Jurkat, Clone E6-1 (cell line): ENCODE measurements at regions not wholly inside any gene's neighbourhood (a gene's known extent, or its start where the extent isn't known, plus 50 kb on each side); places are given as distances from the start of the nearest gene placed in this dataset.
"Not testable (repeated sequence)": the region's sequence is repeated elsewhere in the genome, so short reads cannot be mapped to it uniquely, and the experiment has no call there.

Source experiments
- DNase-seq: peaks from one replicate; pipeline ENCODE4 v3.0.0-alpha.2; 2011; ENCODE audit warnings: low read depth, low spot score
- H3K4me3 ChIP-seq: 2 replicates; pipeline ENCODE4 v1.5.1; 2011; ENCODE audit warnings: mild to moderate bottlenecking, low read length, control low read depth, moderate library complexity

GRCh38 chr9:88875400-88876120 lies 115.7 kb upstream of the S1PR3 start:
- DNase-seq = no peak
- H3K4me3 ChIP-seq = no peak overlapping the region

GRCh38 chr9:88880199-88880598 lies 111.1 kb upstream of the S1PR3 start:
- DNase-seq = no peak
- H3K4me3 ChIP-seq = no peak overlapping the region

GRCh38 chr9:88884291-88884690 lies 107.0 kb upstream of the S1PR3 start:
- H3K4me3 ChIP-seq = not testable (repeated sequence)
- DNase-seq = peak; percentile 51

GRCh38 chr9:88886762-88887161 lies 104.5 kb upstream of the S1PR3 start:
- DNase-seq, H3K4me3 ChIP-seq: not testable (repeated sequence)

GRCh38 chr9:88889386-88889785 lies 101.9 kb upstream of the S1PR3 start:
- DNase-seq = no peak
- H3K4me3 ChIP-seq = no peak overlapping the region

GRCh38 chr9:88890546-88890945 lies 100.7 kb upstream of the S1PR3 start:
- DNase-seq = no peak
- no peak overlapping the region for H3K4me3 ChIP-seq

DNA sequence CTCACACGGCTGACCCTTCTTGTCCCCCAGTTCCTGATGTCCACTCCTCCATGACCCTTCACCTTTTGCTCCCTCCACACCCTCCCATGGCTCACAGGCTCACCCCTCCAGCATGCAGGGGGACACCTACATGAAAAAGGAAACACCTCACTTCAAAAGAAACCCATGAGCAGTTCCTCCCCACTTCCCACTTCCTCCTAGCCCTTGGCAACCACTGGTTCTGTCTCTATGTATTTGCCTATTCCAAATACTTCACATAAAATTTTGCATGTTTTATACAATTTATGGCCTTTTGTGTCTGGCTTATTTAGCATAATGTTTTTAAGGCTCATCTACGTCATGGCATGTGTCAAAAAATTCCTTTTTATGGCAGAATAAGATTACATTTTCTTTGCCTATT lies 100.2 kb upstream of the S1PR3 start:
- H3K4me3 ChIP-seq = no peak overlapping the region
- DNase-seq = peak; percentile 63

- H3K4me3 ChIP-seq = no peak overlapping the region
- no peak for DNase-seq
Observed at GRCh38 chr9:88892724-88893123, 98.5 kb upstream of the S1PR3 start.

GRCh38 chr9:88897081-88897480 lies 94.2 kb upstream of the S1PR3 start:
- no peak for DNase-seq
- no peak overlapping the region for H3K4me3 ChIP-seq

GRCh38 chr9:88898039-88898720 lies 93.1 kb upstream of the S1PR3 start:
- no peak for DNase-seq
- no peak overlapping the region for H3K4me3 ChIP-seq

DNA sequence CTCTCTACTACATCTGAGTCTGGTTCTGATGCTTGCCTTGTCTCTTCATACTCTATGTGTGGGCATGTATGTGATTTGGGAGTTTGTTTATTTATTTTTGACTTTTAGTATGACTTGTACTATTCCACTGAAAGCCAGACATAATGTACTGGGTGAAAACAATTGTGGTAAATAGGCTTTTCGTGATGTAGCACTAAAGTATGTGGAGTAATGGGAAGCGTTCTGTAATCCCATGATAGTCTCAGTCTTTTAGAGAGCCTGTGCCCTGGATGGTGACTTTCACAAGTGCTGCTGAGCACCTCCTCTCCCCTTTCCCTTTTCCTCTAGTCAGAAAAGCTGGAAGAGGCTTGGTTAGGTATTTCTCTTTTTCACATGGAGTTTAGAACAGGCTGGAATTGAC lies 85.8 kb upstream of the S1PR3 start:
- no peak overlapping the region for H3K4me3 ChIP-seq
- DNase-seq = no peak

DNA sequence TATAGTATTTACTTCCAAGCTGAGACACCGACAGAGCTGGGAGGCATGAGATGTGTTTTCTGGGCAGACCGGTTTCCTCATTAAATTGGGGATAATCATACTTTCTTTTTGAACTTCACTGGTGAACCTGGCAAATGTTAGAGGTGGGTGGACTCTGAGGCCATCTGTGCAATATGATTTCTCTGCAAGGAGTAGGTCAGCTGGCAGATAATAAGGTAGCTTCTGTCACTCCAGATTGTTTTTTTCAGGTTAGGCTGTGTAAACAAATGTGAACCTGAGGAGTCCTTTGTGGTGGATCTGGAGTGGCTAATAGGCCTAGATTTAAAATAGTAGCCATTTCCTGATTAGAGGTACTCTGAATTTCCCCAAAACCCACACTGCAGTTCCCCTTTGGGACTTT lies 75.4 kb upstream of the S1PR3 start:
- no peak overlapping the region for H3K4me3 ChIP-seq
- DNase-seq = no peak

- DNase-seq = no peak
Observed at GRCh38 chr9:88916894-88917293, 74.4 kb upstream of the S1PR3 start.

DNA sequence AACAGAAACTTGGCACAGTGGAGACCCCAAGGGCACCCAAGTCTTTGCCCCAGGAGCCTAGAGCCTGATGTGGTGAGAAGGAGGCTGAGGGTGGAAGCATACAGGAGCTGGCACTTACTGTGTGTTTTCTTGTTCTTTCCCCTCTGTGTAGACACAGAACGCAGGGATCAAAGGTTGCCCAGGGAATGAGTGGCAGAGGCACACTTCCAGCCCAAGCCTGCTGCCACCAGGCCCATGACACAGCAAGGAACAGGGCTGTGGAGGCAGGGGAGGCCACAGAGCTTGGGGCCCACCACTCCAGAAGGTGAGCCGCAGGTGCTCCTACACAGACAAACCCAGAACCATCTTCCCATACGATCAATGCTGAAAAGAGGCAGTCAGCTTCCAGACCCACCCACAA lies 73.9 kb upstream of the S1PR3 start:
- H3K4me3 ChIP-seq = no peak overlapping the region
- DNase-seq = no peak

More at GRCh38 chr9:88916894-88917293, 74.4 kb upstream of the S1PR3 start:
- H3K4me3 ChIP-seq = no peak overlapping the region

- not testable (repeated sequence) for DNase-seq, H3K4me3 ChIP-seq
Observed at GRCh38 chr9:88918537-88918936, 72.7 kb upstream of the S1PR3 start.

GRCh38 chr9:88920645-88921044 lies 70.6 kb upstream of the S1PR3 start:
- no peak for DNase-seq
- no peak overlapping the region for H3K4me3 ChIP-seq

GRCh38 chr9:88922091-88922490 lies 69.2 kb upstream of the S1PR3 start:
- peak overlapping the region; percentile 22 for H3K4me3 ChIP-seq
- peak; percentile 100 for DNase-seq

- no peak overlapping the region for H3K4me3 ChIP-seq
- DNase-seq = peak; percentile 62
Observed at GRCh38 chr9:88923092-88923491, 68.2 kb upstream of the S1PR3 start.

DNA sequence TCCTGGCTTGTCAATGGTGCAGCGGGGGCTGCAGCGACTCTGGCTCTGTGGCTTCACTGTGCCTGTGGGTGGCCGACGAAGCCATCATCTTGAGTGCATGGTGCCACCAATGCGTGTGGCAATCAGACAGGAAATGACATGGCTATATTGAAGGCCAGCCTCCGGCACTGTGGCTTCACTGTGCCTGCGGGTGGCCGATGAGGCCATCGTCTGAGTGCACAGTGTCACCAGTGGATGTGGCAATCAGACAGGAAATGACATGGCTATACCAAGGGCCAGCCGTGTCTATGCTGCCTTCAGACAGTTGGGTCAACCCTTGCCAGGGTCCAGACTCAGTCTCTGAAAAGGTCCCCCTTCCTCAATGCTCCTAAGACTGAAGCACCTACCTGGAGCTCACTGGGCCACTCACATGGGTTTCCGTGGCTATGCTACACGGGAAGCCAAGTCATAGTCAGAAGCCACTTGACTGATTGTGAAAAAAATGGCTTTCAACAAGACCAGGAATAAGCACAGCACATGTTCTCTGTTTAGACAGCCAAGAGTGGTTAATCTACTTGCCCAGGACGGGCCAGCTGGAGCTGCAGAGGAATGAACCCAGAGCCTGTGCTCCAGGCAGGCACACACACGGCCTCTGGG lies 67.5 kb upstream of the S1PR3 start:
- DNase-seq = peak; percentile 60
- H3K4me3 ChIP-seq = no peak overlapping the region

GRCh38 chr9:88925481-88925880 lies 65.8 kb upstream of the S1PR3 start:
- no peak for DNase-seq
- no peak overlapping the region for H3K4me3 ChIP-seq
